Gastroesophageal sphincter (tissue), 4 donors: ENCODE measurements at regions not wholly inside any gene's neighbourhood (a gene's known extent, or its start where the extent isn't known, plus 50 kb on each side); places are given as distances from the start of the nearest gene placed in this dataset.

Experiments
- ATAC-seq: fragments of 150-250 bp; one replicate; pipeline ENCODE4 v1.9.1; 2016; ENCODE audit warnings: mild to moderate bottlenecking, moderate library complexity
- H3K27ac ChIP-seq, 4 donors: fragments of 200-600 bp; sonication (generic) in 3 of 4; 1 replicate in 3 of 4; 2 replicates in 1 of 4; pipeline ENCODE4 v1.5.1; 2016 to 2019
- H3K27me3 ChIP-seq: fragments of 200-600 bp; sonication (generic); one replicate; pipeline ENCODE4 v1.5.1; 2019
- H3K36me3 ChIP-seq, 2 donors: fragments of 200-600 bp; sonication (generic); one replicate each; pipeline ENCODE4 v1.5.1; 2019; ENCODE audit warnings: control low read depth in 1 of 2
- H3K4me1 ChIP-seq, 3 donors: fragments of 200-600 bp; sonication (generic); 1 replicate in 2 of 3; 2 replicates in 1 of 3; pipeline ENCODE4 v1.5.1; 2016 to 2019; ENCODE audit warnings: control low read depth in 2 of 3
- H3K4me3 ChIP-seq, 2 donors: fragments of 200-600 bp; sonication (generic); one replicate each; pipeline ENCODE4 v1.5.1; 2019; ENCODE audit warnings: mild to moderate bottlenecking in 1 of 2, moderate library complexity in 1 of 2
- H3K9me3 ChIP-seq, 3 donors: fragments of 200-600 bp; sonication (generic); one replicate each; pipeline ENCODE4 v1.5.1; 2017 to 2019; ENCODE audit warnings: control low read depth in 2 of 3
- CTCF ChIP-seq, 4 experiments: fragments of 200-600 bp in 2 of 4; fragments of 450-650 bp in 2 of 4; sonication (generic) in 1 of 4; IDR thresholded peaks; one replicate each; pipeline ENCODE4 v1.5.1; 2017 to 2019; ENCODE audit warnings: antibody characterized with exemption in 4 of 4, mild to moderate bottlenecking in 2 of 4, moderate library complexity in 2 of 4
- EP300 ChIP-seq: sonication (generic); formaldehyde crosslinking; IDR thresholded peaks from one replicate; pipeline ENCODE4 v1.6.1; 2017; ENCODE audit warnings: antibody characterized with exemption, mild to moderate bottlenecking
- POLR2A ChIP-seq, 2 donors: fragments of 450-650 bp; IDR thresholded peaks; one replicate each; pipeline ENCODE4 v1.6.1; 2017; ENCODE audit warnings: antibody characterized with exemption in 2 of 2, mild to moderate bottlenecking in 2 of 2, moderate library complexity in 1 of 2
- POLR2AphosphoS5 ChIP-seq: sonication (generic); formaldehyde crosslinking; IDR thresholded peaks from one replicate; pipeline ENCODE4 v1.6.1; 2017; ENCODE audit warnings: antibody characterized with exemption
- WGBS, 2 donors: methylation state at CpG; one replicate each; pipeline ENCODE4 v1.1.5; 2018; ENCODE audit warnings: low coverage in 1 of 2; 5-methylcytosine and 5-hydroxymethylcytosine counted together

- no peaks in the 10 kb centered on the region for H3K4me1 ChIP-seq
- no peak overlapping the region for H3K4me3 ChIP-seq
- no peaks in the 10 kb centered on the region for H3K27me3 ChIP-seq
- no peak for ATAC-seq
- no peak for TF ChIP-seq POLR2A (IDR thresholded peaks at IDR 0.05)
- TF ChIP-seq POLR2AphosphoS5: no peak
- no peak for TF ChIP-seq EP300
- no peak for TF ChIP-seq CTCF (IDR thresholded peaks at IDR 0.05)
- no peaks in the 10 kb centered on the region for H3K36me3 ChIP-seq
- H3K9me3 ChIP-seq: no peaks in the 10 kb centered on the region
- no peak overlapping the region for H3K27ac ChIP-seq
- 52 to 74% methylated on average over 3 of the region's 3 CpGs for WGBS, 2 donors
Measured at GRCh38 chr9:78548670-78549069, 251.7 kb downstream of the PSAT1 start.

- TF ChIP-seq POLR2A (IDR thresholded peaks at IDR 0.05): no peak
- TF ChIP-seq EP300: no peak
- no peak for TF ChIP-seq CTCF (IDR thresholded peaks at IDR 0.05)
- TF ChIP-seq POLR2AphosphoS5: no peak
Measured at GRCh38 chr9:78549711-78550110, 252.8 kb downstream of the PSAT1 start.

GRCh38 chr9:78552802-78553201 lies 255.9 kb downstream of the PSAT1 start:
- Histone ChIP-seq H3K9me3 (no peaks in the 10 kb centered on the region), H3K27me3 (no peaks in the 10 kb centered on the region), H3K4me1 (no peaks in the 10 kb centered on the region), H3K27ac (no peak overlapping the region), H3K36me3 (no peaks in the 10 kb centered on the region), H3K4me3 (no peak overlapping the region)
- no peak for TF ChIP-seq EP300
- no peak for TF ChIP-seq CTCF (IDR thresholded peaks at IDR 0.05)
- TF ChIP-seq POLR2AphosphoS5: no peak
- no peak for TF ChIP-seq POLR2A (IDR thresholded peaks at IDR 0.05)
- no peak for ATAC-seq
- WGBS, 2 donors: 50 to 58% methylated on average over 1 of the region's 1 CpG

More at GRCh38 chr9:78549711-78550110, 252.8 kb downstream of the PSAT1 start:
- no peaks in the 10 kb centered on the region for H3K36me3 ChIP-seq
- no peak overlapping the region for H3K27ac ChIP-seq
- 50 to 69% methylated on average over 2 to 3 of the region's 3 CpGs for WGBS, 2 donors
- ATAC-seq: no peak
- H3K4me3 ChIP-seq: no peak overlapping the region
- no peaks in the 10 kb centered on the region for H3K4me1 ChIP-seq
- no peaks in the 10 kb centered on the region for H3K27me3 ChIP-seq
- H3K9me3 ChIP-seq: no peaks in the 10 kb centered on the region

- ATAC-seq: no peak
- Histone ChIP-seq H3K9me3 (no peaks in the 10 kb centered on the region), H3K4me1 (no peaks in the 10 kb centered on the region), H3K27ac (no peak overlapping the region), H3K4me3 (no peak overlapping the region), H3K27me3 (no peaks in the 10 kb centered on the region), H3K36me3 (no peaks in the 10 kb centered on the region)
- 77 to 78% methylated on average over 5 of the region's 5 CpGs for WGBS, 2 donors
- no peak for TF ChIP-seq EP300
Measured at GRCh38 chr9:78557540-78557939, 260.6 kb downstream of the PSAT1 start.

GRCh38 chr9:78559449-78559885 lies 262.5 kb downstream of the PSAT1 start:
- WGBS, 2 donors: 43 to 56% methylated on average over 1 to 3 of the region's 3 CpGs

More at GRCh38 chr9:78559449-78559885, 262.5 kb downstream of the PSAT1 start:
- Histone ChIP-seq H3K36me3 (no peaks in the 10 kb centered on the region), H3K9me3 (no peaks in the 10 kb centered on the region), H3K4me3 (no peak overlapping the region), H3K27me3 (no peaks in the 10 kb centered on the region), H3K4me1 (no peaks in the 10 kb centered on the region), H3K27ac (no peak overlapping the region)
- TF ChIP-seq POLR2A (IDR thresholded peaks at IDR 0.05): no peak
- TF ChIP-seq CTCF (IDR thresholded peaks at IDR 0.05): no peak
- no peak for TF ChIP-seq POLR2AphosphoS5
- no peak for ATAC-seq
